Thyroid gland (tissue), 4 donors: ENCODE measurements at regions not wholly inside any gene's neighbourhood (a gene's known extent, or its start where the extent isn't known, plus 50 kb on each side); places are given as distances from the start of the nearest gene placed in this dataset.

Source experiments
- DNase-seq, 2 donors: peaks; one replicate each; pipeline ENCODE4 v3.0.0-alpha.2; 2019
- H3K27ac ChIP-seq, 3 donors: fragments of 200-600 bp; sonication (generic); 1 replicate in 2 of 3; 2 replicates in 1 of 3; pipeline ENCODE4 v1.5.1; 2016 to 2019; ENCODE audit warnings: mild to moderate bottlenecking in 1 of 3, moderate library complexity in 1 of 3
- H3K27me3 ChIP-seq: fragments of 200-600 bp; sonication (generic); one replicate; pipeline ENCODE4 v1.5.1; 2019
- H3K36me3 ChIP-seq, 2 donors: fragments of 200-600 bp; sonication (generic); one replicate each; pipeline ENCODE4 v1.5.1; 2016 to 2019
- H3K4me1 ChIP-seq, 2 donors: fragments of 200-600 bp; sonication (generic); one replicate each; pipeline ENCODE4 v1.5.1; 2017 to 2019
- H3K4me3 ChIP-seq, 3 donors: fragments of 200-600 bp; sonication (generic); replicated peaks in 1 of 3; 1 replicate in 2 of 3; 2 replicates in 1 of 3; pipeline ENCODE4 v1.5.1; 2016; ENCODE audit warnings: mild to moderate bottlenecking in 1 of 3
- H3K9me3 ChIP-seq: fragments of 200-600 bp; sonication (generic); one replicate; pipeline ENCODE4 v1.5.1; 2017
- CTCF ChIP-seq, 6 experiments: fragments of 200-600 bp in 3 of 6; fragments of 450-650 bp in 3 of 6; sonication (generic) in 3 of 6; IDR thresholded peaks; one replicate each; pipeline ENCODE4 v1.5.1; 2016 to 2019; ENCODE audit warnings: antibody characterized with exemption in 6 of 6, mild to moderate bottlenecking in 2 of 6, inconsistent platforms in 1 of 6, moderate library complexity in 1 of 6
- POLR2A ChIP-seq, 2 donors: fragments of 450-650 bp; IDR thresholded peaks; one replicate each; pipeline ENCODE4 v1.6.1; 2017; ENCODE audit warnings: antibody characterized with exemption in 2 of 2, mild to moderate bottlenecking in 2 of 2, moderate library complexity in 1 of 2
- WGBS, 2 donors: methylation state at CpG; one replicate each; pipeline ENCODE4 v1.1.5; 2017; 5-methylcytosine and 5-hydroxymethylcytosine counted together
- intact Hi-C: fragments of 100-400 bp; cut with DNase I; formaldehyde crosslinking; loops from one replicate; pipeline ENCODE4 v1.15.1; 2023

DNA sequence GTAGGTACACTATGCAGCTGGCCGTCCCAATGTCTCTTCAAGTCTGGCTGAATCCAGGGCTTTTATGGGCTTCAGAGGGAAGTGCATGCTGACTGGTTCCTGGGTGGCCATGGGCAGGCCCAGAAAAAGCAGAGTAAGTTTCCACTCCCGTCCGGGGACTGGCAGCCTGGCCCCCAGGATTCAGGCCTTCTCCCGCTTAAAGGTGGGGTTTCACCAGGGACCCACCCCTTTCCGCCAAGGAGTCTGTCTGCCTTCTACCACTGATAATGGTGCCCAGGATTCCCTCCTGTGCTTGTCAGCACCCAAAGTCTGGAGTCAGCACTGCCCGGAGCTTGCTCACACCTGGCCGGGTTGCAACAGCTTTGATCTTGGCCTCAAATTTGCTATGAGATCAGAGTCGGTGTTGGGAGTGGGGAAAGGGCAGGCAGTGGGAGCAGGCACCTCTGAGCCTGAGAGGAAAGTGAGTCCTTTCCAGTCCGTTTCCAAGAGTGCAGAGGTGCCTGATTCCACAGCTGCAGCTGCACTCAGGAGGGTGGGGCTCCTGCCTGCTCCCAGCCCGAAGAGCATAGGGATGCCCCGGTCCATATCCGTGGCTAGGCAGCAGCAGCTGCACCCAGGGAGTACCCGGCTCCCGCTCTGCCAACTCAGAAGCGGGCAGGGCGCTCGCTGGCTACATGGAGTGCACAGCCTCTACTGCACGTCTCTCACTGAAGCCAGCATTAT, 1344.3 kb upstream of the ADGRL3 start:
- no peaks in the 10 kb centered on the region for H3K27me3 ChIP-seq
- no peak overlapping the region for H3K4me3 ChIP-seq
- no peaks in the 10 kb centered on the region for H3K36me3 ChIP-seq
- no peak for TF ChIP-seq POLR2A (IDR thresholded peaks at IDR 0.05)
- TF ChIP-seq CTCF (IDR thresholded peaks at IDR 0.05): no peak
- 83 to 89% methylated on average over 8 to 11 of the region's 18 CpGs for WGBS, 2 donors
- intact Hi-C loops: no loop called here
- H3K27ac ChIP-seq: no peak overlapping the region
- no peak for DNase-seq
- H3K9me3 ChIP-seq: no peaks in the 10 kb centered on the region
- no peaks in the 10 kb centered on the region for H3K4me1 ChIP-seq

- intact Hi-C loops: no loop called here
- TF ChIP-seq CTCF (IDR thresholded peaks at IDR 0.05): no peak
- TF ChIP-seq POLR2A (IDR thresholded peaks at IDR 0.05): no peak
- Histone ChIP-seq H3K27ac (no peak overlapping the region), H3K36me3 (no peaks in the 10 kb centered on the region), H3K27me3 (no peaks in the 10 kb centered on the region), H3K4me1 (no peaks in the 10 kb centered on the region), H3K9me3 (no peaks in the 10 kb centered on the region), H3K4me3 (no peak overlapping the region)
- 79 to 86% methylated on average over 3 of the region's 3 CpGs for WGBS, 2 donors
- no peak for DNase-seq
Observed at GRCh38 chr4:59869056-59869455, 1331.1 kb upstream of the ADGRL3 start.

DNA sequence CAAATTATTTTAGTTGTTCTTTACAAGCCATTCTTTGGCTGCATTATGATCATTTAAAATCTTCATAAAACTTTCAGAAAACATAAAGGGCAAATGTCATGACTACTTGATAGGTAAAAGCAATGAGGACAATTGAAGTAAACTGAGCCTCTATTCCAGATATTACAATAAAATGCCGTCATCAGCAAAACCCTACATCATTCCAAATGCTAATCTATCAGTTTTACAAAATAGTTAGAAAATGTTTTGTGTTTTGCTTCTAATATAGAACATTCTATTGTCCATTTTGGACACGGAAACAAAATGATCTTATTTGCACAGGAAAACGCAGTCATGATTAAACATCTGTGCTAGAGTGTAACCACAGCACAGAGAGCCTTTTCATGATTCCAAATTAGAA, 1330.6 kb upstream of the ADGRL3 start:
- no peak for DNase-seq
- Histone ChIP-seq H3K9me3 (no peaks in the 10 kb centered on the region), H3K4me3 (no peak overlapping the region), H3K36me3 (no peaks in the 10 kb centered on the region), H3K27me3 (no peaks in the 10 kb centered on the region), H3K27ac (no peak overlapping the region), H3K4me1 (no peaks in the 10 kb centered on the region)
- WGBS, 2 donors: 91 to 94% methylated on average over 3 of the region's 3 CpGs
- TF ChIP-seq CTCF (IDR thresholded peaks at IDR 0.05) (no peak), POLR2A (IDR thresholded peaks at IDR 0.05) (no peak)
- intact Hi-C loops: no loop called here

DNA sequence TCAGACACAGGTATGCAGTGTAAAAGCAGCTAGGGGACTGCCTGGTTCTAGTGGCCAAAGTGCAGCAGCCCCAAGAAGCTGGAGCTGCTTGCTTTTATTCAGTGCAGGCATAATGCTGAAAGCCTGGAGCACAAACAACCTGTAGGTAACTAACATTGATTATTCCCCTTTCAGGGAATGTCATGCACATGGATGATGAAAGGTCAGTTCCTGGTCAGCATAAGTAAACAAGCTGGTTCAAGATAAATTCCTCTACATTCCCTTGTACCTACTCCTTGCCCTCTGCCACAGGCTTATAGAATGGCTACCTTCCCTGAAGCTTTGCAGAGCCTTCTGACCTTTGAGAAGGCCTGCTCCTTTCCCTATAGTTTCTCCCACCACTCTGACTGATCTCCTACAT, 1318.5 kb upstream of the ADGRL3 start:
- no peaks in the 10 kb centered on the region for H3K4me1 ChIP-seq
- H3K36me3 ChIP-seq: no peaks in the 10 kb centered on the region
- no peak overlapping the region for H3K27ac ChIP-seq
- intact Hi-C loops: no loop called here
- no peaks in the 10 kb centered on the region for H3K9me3 ChIP-seq
- H3K4me3 ChIP-seq: no peak overlapping the region
- TF ChIP-seq CTCF (IDR thresholded peaks at IDR 0.05) (no peak), POLR2A (IDR thresholded peaks at IDR 0.05) (no peak)
- no peak for DNase-seq
- H3K27me3 ChIP-seq: no peaks in the 10 kb centered on the region

DNA sequence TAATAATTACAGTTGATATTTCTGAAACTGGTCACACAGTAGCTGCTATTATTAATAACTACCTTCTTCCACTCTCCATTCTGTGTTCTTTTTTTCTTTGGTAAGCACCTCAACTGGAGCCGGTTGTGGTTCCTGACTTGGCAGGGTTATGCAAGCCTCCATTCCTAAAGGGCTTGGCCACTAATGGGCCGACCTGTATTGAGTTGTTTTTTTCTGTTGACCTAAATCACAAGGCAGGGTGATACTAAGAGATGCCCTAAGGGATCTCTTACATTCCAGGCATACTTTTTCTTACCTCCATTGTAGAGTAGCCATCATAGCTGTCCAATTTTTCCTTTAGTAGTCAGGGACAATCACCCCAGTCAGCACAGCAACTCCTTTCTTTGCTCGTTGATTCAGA, 1295.8 kb upstream of the ADGRL3 start:
- H3K4me1 ChIP-seq: no peaks in the 10 kb centered on the region
- no peak overlapping the region for H3K27ac ChIP-seq
- WGBS, 2 donors: 57 to 65% methylated on average over 3 of the region's 3 CpGs
- no peak for TF ChIP-seq POLR2A (IDR thresholded peaks at IDR 0.05)
- TF ChIP-seq CTCF (IDR thresholded peaks at IDR 0.05): no peak
- H3K9me3 ChIP-seq: no peaks in the 10 kb centered on the region
- intact Hi-C loops: no loop called here
- H3K27me3 ChIP-seq: no peaks in the 10 kb centered on the region
- H3K4me3 ChIP-seq: no peak overlapping the region
- DNase-seq: no peak
- no peaks in the 10 kb centered on the region for H3K36me3 ChIP-seq
